Glutamatergic neuron (in vitro differentiated cells): ENCODE measurements at regions not wholly inside any gene's neighbourhood (a gene's known extent, or its start where the extent isn't known, plus 50 kb on each side); places are given as distances from the start of the nearest gene placed in this dataset.

Experiments
- DNase-seq: peaks from one replicate; pipeline ENCODE4 v3.0.0; 2022
- H3K27ac Mint-ChIP-seq: one replicate; pipeline ENCODE4 v1.8.0; 2020; ENCODE audit warnings: mild to moderate bottlenecking, mixed read lengths, inconsistent platforms; ENCODE audit not compliant: unreplicated experiment
- H3K27me3 Mint-ChIP-seq: one replicate; pipeline ENCODE4 v1.8.0; 2020; ENCODE audit warnings: mild to moderate bottlenecking, moderate library complexity, mixed read lengths, inconsistent platforms; ENCODE audit not compliant: unreplicated experiment
- H3K36me3 Mint-ChIP-seq: one replicate; pipeline ENCODE4 v1.8.0; 2020; ENCODE audit warnings: mild to moderate bottlenecking, mixed read lengths, inconsistent platforms; ENCODE audit not compliant: unreplicated experiment
- H3K4me1 Mint-ChIP-seq: one replicate; pipeline ENCODE4 v1.8.0; 2020; ENCODE audit warnings: mild to moderate bottlenecking, low read depth, mixed read lengths, inconsistent platforms; ENCODE audit not compliant: unreplicated experiment
- H3K4me3 Mint-ChIP-seq: one replicate; pipeline ENCODE4 v1.8.0; 2020; ENCODE audit warnings: mild to moderate bottlenecking, mixed read lengths, inconsistent platforms; ENCODE audit not compliant: unreplicated experiment
- H3K9me3 Mint-ChIP-seq: one replicate; pipeline ENCODE4 v1.8.0; 2020; ENCODE audit warnings: mild to moderate bottlenecking, moderate library complexity, mixed read lengths, inconsistent platforms; ENCODE audit not compliant: unreplicated experiment
- TF ChIP-seq, protein P1 (sequence below): fragments of 200-600 bp; sonication (generic); IDR thresholded peaks from one replicate; pipeline ENCODE4 v1.5.0; 2021; ENCODE audit not compliant: partially characterized antibody, unreplicated experiment

DNA sequence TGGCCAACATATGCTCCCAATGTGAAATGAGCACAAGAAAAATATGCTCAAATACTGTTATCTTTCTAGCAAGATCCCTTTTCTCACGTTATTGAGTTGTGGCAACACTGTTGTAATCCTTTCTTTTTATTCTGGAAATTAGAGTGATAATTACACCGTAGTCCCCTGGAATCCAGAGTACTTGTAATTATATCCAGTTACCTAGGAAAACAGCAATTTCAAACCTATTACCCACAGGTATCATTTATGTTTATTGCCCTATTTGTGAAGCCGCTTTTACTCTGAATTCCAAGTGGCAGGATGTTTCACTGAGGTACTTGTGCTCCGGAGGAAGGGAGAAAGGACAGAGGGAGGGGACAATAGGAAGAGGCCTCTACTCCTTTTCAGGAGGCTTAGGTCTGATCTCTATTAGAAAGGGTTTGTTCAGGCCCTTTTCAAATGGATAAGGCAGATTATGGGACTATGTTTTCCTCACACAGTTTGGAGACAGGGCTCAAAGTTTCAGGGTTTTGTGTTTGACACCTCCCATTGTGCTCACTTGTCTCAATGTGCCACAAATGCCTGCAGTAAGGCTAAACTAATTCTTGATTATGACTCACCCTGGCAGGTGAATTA, 646.6 kb downstream of the TUSC7 start:
- peaks cover 8% of the 10 kb centered on the region for H3K9me3 Mint-ChIP-seq
- no peak overlapping the region for H3K27ac Mint-ChIP-seq
- no peak for DNase-seq
- H3K4me3 Mint-ChIP-seq = no peak overlapping the region
- no peaks in the 10 kb centered on the region for H3K27me3 Mint-ChIP-seq
- peaks cover 6% of the 10 kb centered on the region for H3K36me3 Mint-ChIP-seq
- TF ChIP-seq, protein P1, sequence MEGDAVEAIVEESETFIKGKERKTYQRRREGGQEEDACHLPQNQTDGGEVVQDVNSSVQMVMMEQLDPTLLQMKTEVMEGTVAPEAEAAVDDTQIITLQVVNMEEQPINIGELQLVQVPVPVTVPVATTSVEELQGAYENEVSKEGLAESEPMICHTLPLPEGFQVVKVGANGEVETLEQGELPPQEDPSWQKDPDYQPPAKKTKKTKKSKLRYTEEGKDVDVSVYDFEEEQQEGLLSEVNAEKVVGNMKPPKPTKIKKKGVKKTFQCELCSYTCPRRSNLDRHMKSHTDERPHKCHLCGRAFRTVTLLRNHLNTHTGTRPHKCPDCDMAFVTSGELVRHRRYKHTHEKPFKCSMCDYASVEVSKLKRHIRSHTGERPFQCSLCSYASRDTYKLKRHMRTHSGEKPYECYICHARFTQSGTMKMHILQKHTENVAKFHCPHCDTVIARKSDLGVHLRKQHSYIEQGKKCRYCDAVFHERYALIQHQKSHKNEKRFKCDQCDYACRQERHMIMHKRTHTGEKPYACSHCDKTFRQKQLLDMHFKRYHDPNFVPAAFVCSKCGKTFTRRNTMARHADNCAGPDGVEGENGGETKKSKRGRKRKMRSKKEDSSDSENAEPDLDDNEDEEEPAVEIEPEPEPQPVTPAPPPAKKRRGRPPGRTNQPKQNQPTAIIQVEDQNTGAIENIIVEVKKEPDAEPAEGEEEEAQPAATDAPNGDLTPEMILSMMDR = no peak
- peaks cover 9% of the 10 kb centered on the region for H3K4me1 Mint-ChIP-seq

DNA sequence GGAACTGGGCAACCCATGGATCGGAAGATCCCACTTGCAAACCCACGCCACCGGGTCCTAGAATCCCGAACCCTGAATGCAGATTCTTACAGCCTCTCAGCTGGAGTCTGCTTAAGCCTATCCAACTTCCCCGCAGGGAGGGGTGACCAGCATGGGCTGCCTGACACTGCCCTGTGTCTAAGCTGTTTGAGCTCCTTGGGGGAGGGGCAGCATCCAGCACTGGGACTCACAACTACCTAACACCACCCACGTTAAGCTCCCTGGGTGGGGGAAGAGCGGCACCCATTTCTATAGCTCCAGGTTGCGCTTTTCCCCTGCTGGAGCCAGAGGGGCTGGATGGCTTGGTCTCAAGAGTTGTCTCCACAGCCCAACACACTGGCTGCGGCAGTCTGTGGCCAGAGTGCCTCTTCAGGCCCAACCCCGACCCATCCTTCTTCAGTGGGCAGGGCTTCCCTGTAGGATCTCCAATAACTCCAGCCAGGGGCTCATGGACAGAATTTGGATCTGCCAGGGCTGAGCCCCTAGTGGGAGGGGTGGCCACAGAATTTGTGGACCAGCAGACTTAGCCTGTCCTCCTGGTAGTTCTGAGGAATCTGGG, 649.2 kb downstream of the TUSC7 start:
- Mint-ChIP-seq H3K4me3 (no peak overlapping the region), H3K36me3 (peaks cover 20% of the 10 kb centered on the region), H3K4me1 (peaks cover 9% of the 10 kb centered on the region), H3K27me3 (peaks cover 2% of the 10 kb centered on the region), H3K9me3 (peaks cover 14% of the 10 kb centered on the region), H3K27ac (no peak overlapping the region)
- DNase-seq = no peak
- TF ChIP-seq, protein P1 = no peak

DNA sequence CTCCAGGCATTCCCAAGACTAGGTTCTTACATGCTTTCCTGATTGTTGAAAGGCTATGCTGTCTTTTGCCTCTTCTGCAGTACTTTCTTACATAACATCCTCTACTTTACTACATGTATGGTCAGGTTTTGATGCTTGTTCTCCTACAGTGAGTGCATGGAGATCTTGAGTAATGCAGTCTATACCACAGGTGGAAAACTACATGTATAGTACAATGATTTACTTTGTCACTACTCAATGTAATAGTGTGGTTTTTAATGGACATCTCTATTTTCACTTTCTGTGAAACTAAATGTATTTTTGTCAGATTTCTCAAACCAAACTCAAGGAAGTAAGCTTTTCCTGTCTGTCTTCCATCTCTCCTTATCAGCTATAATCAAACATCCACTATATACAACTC, 657.0 kb downstream of the TUSC7 start:
- Mint-ChIP-seq H3K9me3 (peaks cover 6% of the 10 kb centered on the region), H3K36me3 (peaks cover 15% of the 10 kb centered on the region), H3K27ac (no peak overlapping the region), H3K27me3 (peaks cover 2% of the 10 kb centered on the region), H3K4me1 (peaks cover 1% of the 10 kb centered on the region), H3K4me3 (no peak overlapping the region)
- no peak for DNase-seq
- TF ChIP-seq, protein P1 = no peak

DNA sequence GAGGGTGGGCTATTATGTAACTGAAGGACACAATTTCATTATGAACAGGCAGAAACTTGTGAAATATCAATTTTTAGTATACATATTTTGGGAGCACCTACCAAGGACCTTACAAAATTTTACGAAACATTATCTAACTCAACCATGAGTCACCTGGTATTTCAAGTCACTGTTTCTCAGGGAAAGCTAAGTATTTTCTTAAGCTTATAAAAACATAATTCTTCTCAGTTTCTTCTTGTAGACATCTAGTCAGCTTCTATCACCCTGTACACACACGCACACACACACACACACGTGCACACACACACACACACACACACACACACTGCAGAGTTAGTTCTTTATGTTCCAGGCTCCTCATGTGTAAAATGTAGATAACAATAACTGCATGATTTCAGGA, 658.3 kb downstream of the TUSC7 start:
- Mint-ChIP-seq H3K36me3 (peaks cover 11% of the 10 kb centered on the region), H3K4me3 (no peak overlapping the region), H3K27ac (no peak overlapping the region), H3K9me3 (peaks cover 2% of the 10 kb centered on the region), H3K27me3 (no peaks in the 10 kb centered on the region), H3K4me1 (peaks cover 1% of the 10 kb centered on the region)
- DNase-seq = no peak
- TF ChIP-seq, protein P1 = no peak

DNA sequence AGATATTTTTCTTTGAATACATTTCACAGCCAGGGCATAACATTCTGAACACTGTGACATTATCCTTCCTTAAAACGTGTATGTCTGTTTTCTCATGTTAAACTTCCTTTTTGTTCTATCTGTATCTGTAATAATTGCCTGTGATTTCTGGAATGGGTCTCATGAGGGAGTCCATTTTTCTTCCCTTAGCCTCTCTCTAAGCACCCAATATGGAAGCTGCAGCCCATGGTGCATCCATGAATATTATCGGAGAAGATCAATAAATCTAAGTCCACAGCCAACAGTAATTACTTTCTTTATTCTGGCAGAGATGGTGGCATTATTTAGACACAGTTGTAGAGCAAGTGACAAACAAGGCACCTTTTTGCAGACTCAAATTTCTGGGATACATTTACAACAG, 671.1 kb downstream of the TUSC7 start:
- H3K27ac Mint-ChIP-seq = no peak overlapping the region
- H3K9me3 Mint-ChIP-seq = peaks cover 2% of the 10 kb centered on the region
- peaks cover 2% of the 10 kb centered on the region for H3K27me3 Mint-ChIP-seq
- no peaks in the 10 kb centered on the region for H3K4me1 Mint-ChIP-seq
- TF ChIP-seq, protein P1 = no peak
- peaks cover 8% of the 10 kb centered on the region for H3K36me3 Mint-ChIP-seq
- DNase-seq = no peak
- no peak overlapping the region for H3K4me3 Mint-ChIP-seq
